IPS DF 6.9 (cell line): ENCODE measurements at regions not wholly inside any gene's neighbourhood (a gene's known extent, or its start where the extent isn't known, plus 50 kb on each side); places are given as distances from the start of the nearest gene placed in this dataset.

Experiments
- DNase-seq: peaks from one replicate; pipeline ENCODE4 v3.0.0-alpha.2; 2013; ENCODE audit warnings: low read depth, low spot score
- H3K27ac ChIP-seq: one replicate; pipeline ENCODE4 v1.5.1; 2013; ENCODE audit warnings: low read length, control low read depth
- H3K27me3 ChIP-seq: 2 replicates; pipeline ENCODE4 v1.6.1; 2013; ENCODE audit warnings: mild to moderate bottlenecking, low read length; ENCODE audit not compliant: control insufficient read depth, insufficient read depth
- H3K36me3 ChIP-seq: 2 replicates; pipeline ENCODE4 v1.6.1; 2013; ENCODE audit warnings: low read length; ENCODE audit not compliant: control insufficient read depth, insufficient read depth
- H3K4me1 ChIP-seq: 2 replicates; pipeline ENCODE4 v1.6.1; 2013; ENCODE audit warnings: low read length; ENCODE audit not compliant: control insufficient read depth, insufficient read depth
- H3K4me3 ChIP-seq: 2 replicates; pipeline ENCODE4 v1.5.1; 2013; ENCODE audit warnings: mild to moderate bottlenecking, low read length
- H3K9me3 ChIP-seq: 2 replicates; pipeline ENCODE4 v1.6.1; 2013; ENCODE audit warnings: low read length, inconsistent platforms; ENCODE audit not compliant: control insufficient read depth, insufficient read depth
- WGBS: extraction: QIAGEN DNeasy Blood & Tissue Kit; methylation state at CpG from one replicate; pipeline ENCODE4 v1.1.7; 2013; ENCODE audit warnings: mixed read lengths, missing lambda C conversion rate; ENCODE audit not compliant: insufficient read length, insufficient coverage; 5-methylcytosine and 5-hydroxymethylcytosine counted together

GRCh38 chr15:97085731-97086130, 755.2 kb downstream of the NR2F2 start:
- no peak overlapping the region for H3K4me3 ChIP-seq
- H3K4me1 ChIP-seq, result no peaks in the 10 kb centered on the region
- H3K27me3 ChIP-seq, result no peaks in the 10 kb centered on the region
- H3K27ac ChIP-seq, result no peak overlapping the region
- no peak for DNase-seq
- H3K9me3 ChIP-seq, result no peaks in the 10 kb centered on the region
- no CpG with 5 or more reads among the region's 13 CpGs for WGBS
- no peaks in the 10 kb centered on the region for H3K36me3 ChIP-seq

GRCh38 chr15:97087006-97087741, 756.7 kb downstream of the NR2F2 start:
- no peaks in the 10 kb centered on the region for H3K9me3 ChIP-seq
- no peak overlapping the region for H3K27ac ChIP-seq
- H3K36me3 ChIP-seq, result no peaks in the 10 kb centered on the region
- H3K27me3 ChIP-seq, result no peaks in the 10 kb centered on the region
- no peaks in the 10 kb centered on the region for H3K4me1 ChIP-seq
- whole genome bisulfite sequencing, result no CpG with 5 or more reads among the region's 3 CpGs
- H3K4me3 ChIP-seq, result no peak overlapping the region
- DNase-seq, result no peak

- DNase-seq, result no peak
- no CpG with 5 or more reads among the region's 1 CpG for whole genome bisulfite sequencing
- Histone ChIP-seq H3K27ac (no peak overlapping the region), H3K4me1 (no peaks in the 10 kb centered on the region), H3K9me3 (no peaks in the 10 kb centered on the region), H3K27me3 (no peaks in the 10 kb centered on the region), H3K36me3 (no peaks in the 10 kb centered on the region), H3K4me3 (no peak overlapping the region)
These were observed 760.6 kb downstream of the NR2F2 start for GRCh38 chr15:97091093-97091492.

- no peaks in the 10 kb centered on the region for H3K4me1 ChIP-seq
- DNase-seq, result no peak
- no CpG with 5 or more reads among the region's 2 CpGs for WGBS
- H3K4me3 ChIP-seq, result no peak overlapping the region
- no peak overlapping the region for H3K27ac ChIP-seq
- H3K27me3 ChIP-seq, result no peaks in the 10 kb centered on the region
- H3K36me3 ChIP-seq, result no peaks in the 10 kb centered on the region
- no peaks in the 10 kb centered on the region for H3K9me3 ChIP-seq
These were observed 762.2 kb downstream of the NR2F2 start for GRCh38 chr15:97092656-97093055.

- Histone ChIP-seq H3K27ac (no peak overlapping the region), H3K4me3 (no peak overlapping the region), H3K36me3 (no peaks in the 10 kb centered on the region), H3K27me3 (no peaks in the 10 kb centered on the region), H3K4me1 (no peaks in the 10 kb centered on the region), H3K9me3 (no peaks in the 10 kb centered on the region)
- DNase-seq, result no peak
- WGBS, result no CpG with 5 or more reads among the region's 2 CpGs
These were observed 765.9 kb downstream of the NR2F2 start for GRCh38 chr15:97096303-97096835.

- H3K4me3 ChIP-seq, result no peak overlapping the region
- H3K9me3 ChIP-seq, result no peaks in the 10 kb centered on the region
- no peaks in the 10 kb centered on the region for H3K4me1 ChIP-seq
- DNase-seq, result no peak
- no peaks in the 10 kb centered on the region for H3K27me3 ChIP-seq
- H3K36me3 ChIP-seq, result no peaks in the 10 kb centered on the region
- no CpG with 5 or more reads among the region's 1 CpG for WGBS
- H3K27ac ChIP-seq, result no peak overlapping the region
These were observed 768.5 kb downstream of the NR2F2 start for GRCh38 chr15:97099040-97099439.

GRCh38 chr15:97101572-97101971, 771.1 kb downstream of the NR2F2 start:
- Histone ChIP-seq H3K4me1 (no peaks in the 10 kb centered on the region), H3K4me3 (no peak overlapping the region), H3K27ac (no peak overlapping the region), H3K9me3 (no peaks in the 10 kb centered on the region), H3K36me3 (no peaks in the 10 kb centered on the region), H3K27me3 (no peaks in the 10 kb centered on the region)
- DNase-seq, result no peak

- no peaks in the 10 kb centered on the region for H3K9me3 ChIP-seq
- H3K27ac ChIP-seq, result no peak overlapping the region
- H3K4me1 ChIP-seq, result peaks cover 1% of the 10 kb centered on the region; the same call in 1 of the 2 replicates
- no CpG with 5 or more reads among the region's 9 CpGs for WGBS
- no peaks in the 10 kb centered on the region for H3K36me3 ChIP-seq
- DNase-seq, result no peak
- H3K4me3 ChIP-seq, result no peak overlapping the region
- H3K27me3 ChIP-seq, result no peaks in the 10 kb centered on the region
These were observed 784.6 kb downstream of the NR2F2 start for GRCh38 chr15:97114900-97115760.

GRCh38 chr15:97115761-97116070, 785.2 kb downstream of the NR2F2 start:
- peaks cover 1% of the 10 kb centered on the region; the same call in 1 of the 2 replicates for H3K4me1 ChIP-seq
- no peaks in the 10 kb centered on the region for H3K27me3 ChIP-seq
- H3K36me3 ChIP-seq, result no peaks in the 10 kb centered on the region
- no peaks in the 10 kb centered on the region for H3K9me3 ChIP-seq
- no CpG with 5 or more reads among the region's 3 CpGs for WGBS
- H3K27ac ChIP-seq, result no peak overlapping the region
- no peak for DNase-seq
- H3K4me3 ChIP-seq, result no peak overlapping the region

- Histone ChIP-seq H3K27me3 (no peaks in the 10 kb centered on the region), H3K4me1 (no peaks in the 10 kb centered on the region), H3K27ac (no peak overlapping the region), H3K36me3 (no peaks in the 10 kb centered on the region), H3K9me3 (no peaks in the 10 kb centered on the region), H3K4me3 (no peak overlapping the region)
- no CpG with 5 or more reads among the region's 4 CpGs for WGBS
- DNase-seq, result no peak
These were observed 794.3 kb downstream of the NR2F2 start for GRCh38 chr15:97124790-97125189.
